H9 (cell line): ENCODE measurements at regions not wholly inside any gene's neighbourhood (a gene's known extent, or its start where the extent isn't known, plus 50 kb on each side); places are given as distances from the start of the nearest gene placed in this dataset.

Experiments
- DNase-seq: peaks from one replicate; pipeline ENCODE4 v3.0.0-alpha.2; 2017
- H2AFZ ChIP-seq: one replicate; pipeline ENCODE4 v1.6.1; 2013; ENCODE audit warnings: mild to moderate bottlenecking, low read length, control low read depth, moderate library complexity
- H2AK5ac ChIP-seq: 2 replicates; pipeline ENCODE4 v1.6.1; 2013; ENCODE audit warnings: low read length, control low read depth, mixed read lengths; ENCODE audit not compliant: insufficient read length
- H2BK120ac ChIP-seq: one replicate; pipeline ENCODE4 v1.6.1; 2013; ENCODE audit warnings: low read depth, mild to moderate bottlenecking, low read length, control low read depth, inconsistent platforms; ENCODE audit not compliant: poor library complexity, severe bottlenecking
- H2BK12ac ChIP-seq: 2 replicates; pipeline ENCODE4 v1.6.1; 2013; ENCODE audit warnings: low read length, control low read depth, mixed read lengths, low read depth; ENCODE audit not compliant: insufficient read length
- H2BK15ac ChIP-seq: 2 replicates; pipeline ENCODE4 v1.6.1; 2013; ENCODE audit warnings: low read depth, low read length, control low read depth
- H2BK20ac ChIP-seq: one replicate; pipeline ENCODE4 v1.6.1; 2013; ENCODE audit warnings: low read depth, mild to moderate bottlenecking, low read length, control low read depth, inconsistent platforms; ENCODE audit not compliant: poor library complexity, severe bottlenecking
- H2BK5ac ChIP-seq: 2 replicates; pipeline ENCODE4 v1.6.1; 2013; ENCODE audit warnings: low read length, control low read depth, mixed read lengths; ENCODE audit not compliant: insufficient read length
- H3K14ac ChIP-seq: 2 replicates; pipeline ENCODE4 v1.6.1; 2013; ENCODE audit warnings: low read length, control low read depth; ENCODE audit not compliant: insufficient read depth
- H3K18ac ChIP-seq: 2 replicates; pipeline ENCODE4 v1.6.1; 2013; ENCODE audit warnings: low read depth, mild to moderate bottlenecking, mixed read lengths, low read length, control low read depth; ENCODE audit not compliant: insufficient read length
- H3K23ac ChIP-seq: 2 replicates; pipeline ENCODE4 v1.6.1; 2013; ENCODE audit warnings: low read length, control low read depth, mixed read lengths, low read depth; ENCODE audit not compliant: insufficient read length
- H3K23me2 ChIP-seq: 2 replicates; pipeline ENCODE4 v1.6.1; 2013; ENCODE audit warnings: low read depth, mild to moderate bottlenecking, mixed read lengths, low read length, control low read depth; ENCODE audit not compliant: insufficient read length, poor library complexity, severe bottlenecking
- H3K27ac ChIP-seq: 2 replicates; pipeline ENCODE4 v1.5.1; 2013; ENCODE audit warnings: low read length, control low read depth, mixed read lengths, low read depth; ENCODE audit not compliant: insufficient read length
- H3K27me3 ChIP-seq: 2 replicates; pipeline ENCODE4 v1.6.1; 2013; ENCODE audit warnings: low read length, control low read depth, inconsistent platforms; ENCODE audit not compliant: insufficient read depth
- H3K4ac ChIP-seq: 2 replicates; pipeline ENCODE4 v1.6.1; 2013; ENCODE audit warnings: low read depth, mild to moderate bottlenecking, control low read depth, inconsistent platforms, low read length, moderate library complexity
- H3K4me1 ChIP-seq: 2 replicates; pipeline ENCODE4 v1.6.1; 2013; ENCODE audit warnings: low read length, control low read depth, inconsistent platforms; ENCODE audit not compliant: insufficient read depth
- H3K4me2 ChIP-seq: 2 replicates; pipeline ENCODE4 v1.6.1; 2013; ENCODE audit warnings: low read length, control low read depth, mixed read lengths; ENCODE audit not compliant: insufficient read length, insufficient read depth
- H3K56ac ChIP-seq: 2 replicates; pipeline ENCODE4 v1.6.1; 2013; ENCODE audit warnings: low read depth, mild to moderate bottlenecking, mixed read lengths, low read length, control low read depth; ENCODE audit not compliant: insufficient read length
- H3K79me1 ChIP-seq: 2 replicates; pipeline ENCODE4 v1.6.1; 2013; ENCODE audit warnings: low read depth, mild to moderate bottlenecking, moderate library complexity, low read length, control low read depth, inconsistent platforms; ENCODE audit not compliant: insufficient read depth, poor library complexity, severe bottlenecking
- H3K79me2 ChIP-seq: 2 replicates; pipeline ENCODE4 v1.6.1; 2013; ENCODE audit warnings: low read length, control low read depth, inconsistent platforms; ENCODE audit not compliant: insufficient read depth
- H3K9ac ChIP-seq: 2 replicates; pipeline ENCODE4 v1.6.1; 2013; ENCODE audit warnings: low read length, control low read depth, mixed read lengths; ENCODE audit not compliant: insufficient read length; ENCODE audit errors: extremely low read depth
- H3K9me3 ChIP-seq: one replicate; pipeline ENCODE4 v1.6.1; 2013; ENCODE audit warnings: low read depth, low read length, inconsistent platforms; ENCODE audit not compliant: control insufficient read depth
- H3T11ph ChIP-seq: one replicate; pipeline ENCODE4 v1.6.1; 2013; ENCODE audit warnings: mild to moderate bottlenecking, low read length, control low read depth, inconsistent platforms
- H4K20me1 ChIP-seq: one replicate; pipeline ENCODE4 v1.6.1; 2013; ENCODE audit not compliant: control insufficient read depth, insufficient read length, insufficient read depth
- H4K5ac ChIP-seq: 2 replicates; pipeline ENCODE4 v1.6.1; 2013; ENCODE audit warnings: low read depth, mild to moderate bottlenecking, mixed read lengths, low read length, control low read depth; ENCODE audit not compliant: insufficient read length
- H4K8ac ChIP-seq: replicated peaks from 2 replicates; pipeline ENCODE4 v1.6.1; 2013; ENCODE audit warnings: low read length, control low read depth, mixed read lengths, low read depth; ENCODE audit not compliant: insufficient read length
- H4K91ac ChIP-seq: 2 replicates; pipeline ENCODE4 v1.6.1; 2013; ENCODE audit warnings: low read depth, mild to moderate bottlenecking, moderate library complexity, mixed read lengths, low read length, control low read depth; ENCODE audit not compliant: insufficient read length
- H3K27ac Mint-ChIP-seq, 3 experiments: 2 replicates in 2 of 3; 3 replicates in 1 of 3; pipeline ENCODE4 v1.8.0; 2020 to 2021; ENCODE audit warnings: mixed read lengths in 3 of 3, mild to moderate bottlenecking in 1 of 3, moderate library complexity in 1 of 3
- H3K27me3 Mint-ChIP-seq: 2 replicates; pipeline ENCODE4 v1.8.0; 2021; ENCODE audit warnings: low read depth, mild to moderate bottlenecking, moderate library complexity, mixed read lengths
- H3K36me3 Mint-ChIP-seq, 3 experiments: 2 replicates in 2 of 3; 3 replicates in 1 of 3; pipeline ENCODE4 v1.8.0; 2020 to 2021; ENCODE audit warnings: low read depth in 3 of 3, mixed read lengths in 3 of 3; ENCODE audit not compliant: insufficient read depth in 1 of 3
- H3K4me1 Mint-ChIP-seq, 2 experiments: 2 replicates each; pipeline ENCODE4 v1.8.0; 2020; ENCODE audit warnings: mixed read lengths in 2 of 2
- H3K4me3 Mint-ChIP-seq, 2 experiments: 2 replicates in 1 of 2; 3 replicates in 1 of 2; pipeline ENCODE4 v1.8.0; 2020 to 2021; ENCODE audit warnings: mild to moderate bottlenecking in 2 of 2, mixed read lengths in 2 of 2, moderate library complexity in 1 of 2
- H3K9me3 Mint-ChIP-seq, 2 experiments: 2 replicates in 1 of 2; 3 replicates in 1 of 2; pipeline ENCODE4 v1.8.0; 2020; ENCODE audit warnings: mild to moderate bottlenecking in 2 of 2, mixed read lengths in 2 of 2, moderate library complexity in 1 of 2
- CTCF ChIP-seq: fragments of 200-600 bp; sonication (generic); conservative IDR thresholded peaks from 3 replicates; pipeline ENCODE4 v1.8.0; 2021; ENCODE audit warnings: antibody characterized with exemption, mild to moderate bottlenecking
- WGBS: extraction: QIAGEN DNeasy Blood & Tissue Kit; methylation state at CpG from one replicate; pipeline ENCODE4 v1.1.7; 2013; ENCODE audit warnings: missing lambda C conversion rate, low lambda C conversion rate, mixed read lengths; ENCODE audit not compliant: insufficient read length; ENCODE audit errors: extremely low coverage; 5-methylcytosine and 5-hydroxymethylcytosine counted together

GRCh38 chr9:127556871-127557270 lies 55.2 kb upstream of the STXBP1 start:
- H3K4me3 Mint-ChIP-seq = no peak overlapping the region
- Histone ChIP-seq H3K79me1 (peaks cover 6% of the 10 kb centered on the region), H4K5ac (no peak overlapping the region), H2BK12ac (no peak overlapping the region), H3K79me2 (peaks cover 6% of the 10 kb centered on the region; the same call in 1 of the 2 replicates), H3K27ac (no peak overlapping the region), H3K23me2 (no peaks in the 10 kb centered on the region), H2BK20ac (no peak overlapping the region), H2BK5ac (no peak overlapping the region), H3T11ph (no peak overlapping the region), H3K4me1 (peaks cover 3% of the 10 kb centered on the region; the same call in 1 of the 2 replicates), H3K27me3 (no peaks in the 10 kb centered on the region), H3K4ac (no peak overlapping the region), H3K18ac (no peak overlapping the region), H2AFZ (no peak overlapping the region), H3K14ac (peak overlapping the region; percentile 7; the same call in 1 of the 2 replicates), H4K20me1 (peaks cover 2% of the 10 kb centered on the region), H3K4me2 (no peak overlapping the region), H2BK120ac (no peak overlapping the region), H3K56ac (no peak overlapping the region), H4K8ac (no peak overlapping the region), H4K91ac (no peak overlapping the region), H2AK5ac (no peak overlapping the region), H3K9ac (no peak overlapping the region), H3K9me3 (no peaks in the 10 kb centered on the region), H3K23ac (no peak overlapping the region), H2BK15ac (no peak overlapping the region)
- WGBS = no CpG with 5 or more reads among the region's 4 CpGs
- no peak overlapping the region; a peak in 1 of 7 replicates for H3K27ac Mint-ChIP-seq
- peaks cover 4 to 9% (median 7%) of the 10 kb centered on the region in 3 experiments; a peak in 6 of 7 replicates for H3K36me3 Mint-ChIP-seq
- H3K9me3 Mint-ChIP-seq = no peaks in the 10 kb centered on the region
- DNase-seq = no peak
- peaks cover 46 to 51% of the 10 kb centered on the region in 2 experiments for H3K4me1 Mint-ChIP-seq
- no peaks in the 10 kb centered on the region for H3K27me3 Mint-ChIP-seq
- no peak for TF ChIP-seq CTCF
